ENCODE measurements at regions not wholly inside any gene's neighbourhood (a gene's known extent, or its start where the extent isn't known, plus 50 kb on each side); places are given as distances from the start of the nearest gene placed in this dataset.

- no TSS peak for BruUV-seq (replicated peaks)
- Histone ChIP-seq H3K4me1 (ENCODE audit: insufficient read depth, low read length, poor library complexity, severe bottlenecking) (no peaks in the 10 kb centered on the region), H3K4me3 (ENCODE audit: low read depth, low read length, poor library complexity, severe bottlenecking) (no peak overlapping the region), H3K27ac (ENCODE audit: low read depth, low read length, poor library complexity, severe bottlenecking) (no peak overlapping the region), H3K36me3 (ENCODE audit: insufficient read depth, low read length, poor library complexity, severe bottlenecking) (no peaks in the 10 kb centered on the region), H3K27me3 (replicated peaks; ENCODE audit: insufficient read depth, low read depth, low read length, poor library complexity) (no peaks in the 10 kb centered on the region), H3K9me3 (ENCODE audit: low read depth, low read length, poor library complexity, severe bottlenecking) (no peaks in the 10 kb centered on the region)
- CTCF ChIA-PET = no interaction called here
- DNase-seq (ENCODE audit: low spot score) = no peak
- no peak for TF ChIP-seq CTCF (conservative IDR thresholded peaks at IDR 0.05; ENCODE audit: low read depth, low read length)
- no peak for TF ChIP-seq EZH2 (IDR thresholded peaks at IDR 0.05; ENCODE audit: borderline replicate concordance, low read depth, low read length, poor library complexity, severe bottlenecking)
- intact Hi-C loops (cut with micrococcal nuclease; ENCODE audit: unreplicated experiment) = no loop called here
- POLR2A ChIA-PET (ENCODE audit: low non-redundant PET) = no interaction called here
Measured at GRCh38 chr4:32251926-32252325, 1531.8 kb downstream of the PCDH7 start.

GRCh38 chr4:32254216-32254615 is 1534.0 kb downstream of the PCDH7 start:
- Histone ChIP-seq H3K27me3 (replicated peaks; ENCODE audit: insufficient read depth, low read depth, low read length, poor library complexity) (no peaks in the 10 kb centered on the region), H3K9me3 (ENCODE audit: low read depth, low read length, poor library complexity, severe bottlenecking) (no peaks in the 10 kb centered on the region), H3K4me3 (ENCODE audit: low read depth, low read length, poor library complexity, severe bottlenecking) (no peak overlapping the region), H3K4me1 (ENCODE audit: insufficient read depth, low read length, poor library complexity, severe bottlenecking) (no peaks in the 10 kb centered on the region), H3K36me3 (ENCODE audit: insufficient read depth, low read length, poor library complexity, severe bottlenecking) (no peaks in the 10 kb centered on the region), H3K27ac (ENCODE audit: low read depth, low read length, poor library complexity, severe bottlenecking) (no peak overlapping the region)
- TF ChIP-seq EZH2 (IDR thresholded peaks at IDR 0.05; ENCODE audit: borderline replicate concordance, low read depth, low read length, poor library complexity, severe bottlenecking) (no peak), CTCF (conservative IDR thresholded peaks at IDR 0.05; ENCODE audit: low read depth, low read length) (no peak)
- BruUV-seq (replicated peaks) = no TSS peak
- intact Hi-C loops (cut with micrococcal nuclease; ENCODE audit: unreplicated experiment) = no loop called here
- DNase-seq (ENCODE audit: low spot score) = no peak
- ChIA-PET CTCF (no interaction called here), POLR2A (ENCODE audit: low non-redundant PET) (no interaction called here)

GRCh38 chr4:32258986-32259385 is 1538.8 kb downstream of the PCDH7 start:
- TF ChIP-seq EZH2 (IDR thresholded peaks at IDR 0.05; ENCODE audit: borderline replicate concordance, low read depth, low read length, poor library complexity, severe bottlenecking) (no peak), CTCF (conservative IDR thresholded peaks at IDR 0.05; ENCODE audit: low read depth, low read length) (no peak)
- intact Hi-C loops (cut with micrococcal nuclease; ENCODE audit: unreplicated experiment) = no loop called here
- no TSS peak for BruUV-seq (replicated peaks)

More at GRCh38 chr4:32258986-32259385, 1538.8 kb downstream of the PCDH7 start:
- Histone ChIP-seq H3K27me3 (replicated peaks; ENCODE audit: insufficient read depth, low read depth, low read length, poor library complexity) (no peaks in the 10 kb centered on the region), H3K4me1 (ENCODE audit: insufficient read depth, low read length, poor library complexity, severe bottlenecking) (no peaks in the 10 kb centered on the region), H3K36me3 (ENCODE audit: insufficient read depth, low read length, poor library complexity, severe bottlenecking) (no peaks in the 10 kb centered on the region), H3K9me3 (ENCODE audit: low read depth, low read length, poor library complexity, severe bottlenecking) (no peaks in the 10 kb centered on the region), H3K4me3 (ENCODE audit: low read depth, low read length, poor library complexity, severe bottlenecking) (no peak overlapping the region), H3K27ac (ENCODE audit: low read depth, low read length, poor library complexity, severe bottlenecking) (no peak overlapping the region)
- POLR2A ChIA-PET (ENCODE audit: low non-redundant PET) = no interaction called here
- DNase-seq (ENCODE audit: low spot score) = no peak
- CTCF ChIA-PET = no interaction called here
